H1 (cell line): ENCODE measurements at regions not wholly inside any gene's neighbourhood (a gene's known extent, or its start where the extent isn't known, plus 50 kb on each side); places are given as distances from the start of the nearest gene placed in this dataset.

Experiments
- CTCF ChIA-PET: fragments of 300-600 bp; sonication (Branson Sonifier 250); formaldehyde crosslinking; loops from one replicate; lab custom pipeline; 2021; ENCODE audit not compliant: partially characterized antibody; lab: Charles Lee
- POLR2A ChIA-PET: fragments of 300-600 bp; sonication (Branson Sonifier 250); formaldehyde crosslinking; loops from one replicate; lab custom pipeline; 2021; ENCODE audit warnings: inconsistent platforms; ENCODE audit not compliant: partially characterized antibody; lab: Charles Lee
- DNase-seq, 2 experiments: peaks; one replicate each; pipeline versions ENCODE4 v3.0.0 to v3.0.0-alpha.2; 2010 to 2022; ENCODE audit warnings: low spot score in 2 of 2, low read depth in 1 of 2, mixed read lengths in 1 of 2
- FAIRE-seq: peaks from 2 replicates; lab custom pipeline; 2011; peaks lifted over from hg19 to GRCh38; lab: Jason Lieb, UNC
- H2AFZ ChIP-seq: 2 replicates; pipeline ENCODE4 v1.8.1; 2012; ENCODE audit warnings: low read length, inconsistent platforms
- H2AK5ac ChIP-seq: 2 replicates; pipeline ENCODE4 v1.6.1; 2013; ENCODE audit warnings: low read depth, low read length
- H2BK120ac ChIP-seq: replicated peaks from 2 replicates; pipeline ENCODE3; 2013; ENCODE audit warnings: low read depth, low read length, inconsistent platforms
- H2BK12ac ChIP-seq: 2 replicates; pipeline ENCODE4 v1.6.1; 2013; ENCODE audit warnings: low read depth, low read length
- H2BK15ac ChIP-seq: 2 replicates; pipeline ENCODE4 v1.6.1; 2013; ENCODE audit warnings: low read length
- H2BK20ac ChIP-seq: 2 replicates; pipeline ENCODE4 v1.6.1; 2013; ENCODE audit warnings: low read length
- H2BK5ac ChIP-seq: 2 replicates; pipeline ENCODE4 v1.6.1; 2013; ENCODE audit warnings: low read depth, low read length
- H3K14ac ChIP-seq: 2 replicates; pipeline ENCODE4 v1.6.1; 2013; ENCODE audit warnings: inconsistent platforms; ENCODE audit not compliant: insufficient read length
- H3K18ac ChIP-seq: 2 replicates; pipeline ENCODE4 v1.6.1; 2013; ENCODE audit warnings: low read length; ENCODE audit errors: extremely low read depth
- H3K23ac ChIP-seq: 2 replicates; pipeline ENCODE4 v1.6.1; 2013; ENCODE audit warnings: inconsistent platforms; ENCODE audit not compliant: insufficient read length
- H3K23me2 ChIP-seq: 2 replicates; pipeline ENCODE4 v1.6.1; 2013; ENCODE audit warnings: low read depth, low read length
- H3K27ac ChIP-seq: 2 replicates; pipeline ENCODE4 v1.6.1; 2011; ENCODE audit warnings: low read depth, low read length, inconsistent platforms
- H3K27me3 ChIP-seq, 4 experiments: replicated peaks in 1 of 4; 1 replicate in 1 of 4; 2 replicates in 3 of 4; pipeline versions ENCODE4 v1.6.1 to v1.8.1; 2011 to 2013; ENCODE audit warnings: low read length in 3 of 4, mild to moderate bottlenecking in 3 of 4, inconsistent platforms in 2 of 4, mixed read lengths in 2 of 4, moderate library complexity in 1 of 4; ENCODE audit not compliant: control insufficient read depth in 3 of 4, insufficient read depth in 3 of 4; ENCODE audit errors: extremely low read depth in 1 of 4
- H3K36me3 ChIP-seq, 4 experiments: 2 replicates each; pipeline versions ENCODE4 v1.6.1 to v1.8.1; 2011 to 2013; ENCODE audit warnings: mild to moderate bottlenecking in 4 of 4, low read length in 3 of 4, moderate library complexity in 2 of 4, control low read depth in 1 of 4, inconsistent platforms in 1 of 4; ENCODE audit not compliant: insufficient read depth in 4 of 4, control insufficient read depth in 2 of 4
- H3K4ac ChIP-seq: replicated peaks from 2 replicates; pipeline ENCODE3; 2013; ENCODE audit warnings: low read length, low read depth, mixed read lengths, inconsistent platforms; ENCODE audit not compliant: insufficient read length
- H3K4me1 ChIP-seq, 4 experiments: replicated peaks in 1 of 4; 1 replicate in 1 of 4; 2 replicates in 3 of 4; pipeline versions ENCODE4 v1.6.1 to v1.8.1; 2011 to 2013; ENCODE audit warnings: low read length in 3 of 4, inconsistent platforms in 2 of 4, mixed read lengths in 1 of 4; ENCODE audit not compliant: insufficient read depth in 4 of 4, control insufficient read depth in 3 of 4
- H3K4me2 ChIP-seq, 2 experiments: 2 replicates each; pipeline versions ENCODE4 v1.6.1 to v1.8.1; 2011 to 2013; ENCODE audit warnings: low read depth in 2 of 2, low read length in 2 of 2, control low read depth in 1 of 2, inconsistent platforms in 1 of 2, mild to moderate bottlenecking in 1 of 2; ENCODE audit not compliant: insufficient read depth in 1 of 2
- H3K4me3 ChIP-seq, 4 experiments: fragments of 200-600, 300-600 bp in 1 of 4; sonication (generic), shearing (Covaris generic), sonication (Bioruptor Twin) in 1 of 4; 2 replicates each; pipeline versions ENCODE4 v1.5.1 to v1.8.1; 2011 to 2016; ENCODE audit warnings: low read length in 4 of 4, low read depth in 3 of 4, control low read depth in 2 of 4, inconsistent platforms in 2 of 4, mild to moderate bottlenecking in 2 of 4, mixed read lengths in 1 of 4, moderate library complexity in 1 of 4; ENCODE audit not compliant: insufficient read depth in 2 of 4; ENCODE audit errors: extremely low read depth in 1 of 4
- H3K56ac ChIP-seq: replicated peaks from 2 replicates; pipeline ENCODE3; 2013; ENCODE audit warnings: low read depth, mild to moderate bottlenecking, mixed read lengths, low read length, inconsistent platforms; ENCODE audit not compliant: insufficient read length
- H3K79me1 ChIP-seq: 2 replicates; pipeline ENCODE4 v1.6.1; 2013; ENCODE audit warnings: low read depth, low read length, control low read depth
- H3K79me2 ChIP-seq, 2 experiments: 2 replicates each; pipeline versions ENCODE4 v1.6.1 to v1.8.1; 2012 to 2013; ENCODE audit warnings: low read length in 2 of 2, mild to moderate bottlenecking in 2 of 2, inconsistent platforms in 1 of 2; ENCODE audit not compliant: insufficient read depth in 2 of 2, control insufficient read depth in 1 of 2
- H3K9ac ChIP-seq, 4 experiments: replicated peaks in 1 of 4; 1 replicate in 1 of 4; 2 replicates in 3 of 4; pipeline versions ENCODE4 v1.6.1 to v1.8.1; 2011 to 2013; ENCODE audit warnings: low read depth in 3 of 4, low read length in 3 of 4, control low read depth in 2 of 4, mild to moderate bottlenecking in 2 of 4, moderate library complexity in 2 of 4, inconsistent platforms in 1 of 4; ENCODE audit errors: extremely low read depth in 1 of 4
- H3K9me3 ChIP-seq, 2 experiments: 2 replicates each; pipeline versions ENCODE4 v1.6.1 to v1.8.1; 2012 to 2013; ENCODE audit warnings: mild to moderate bottlenecking in 2 of 2, moderate library complexity in 2 of 2, control low read depth in 1 of 2, inconsistent platforms in 1 of 2, low read depth in 1 of 2, low read length in 1 of 2, mixed read lengths in 1 of 2; ENCODE audit not compliant: insufficient read depth in 2 of 2
- H4K20me1 ChIP-seq, 2 experiments: replicated peaks in 1 of 2; 2 replicates each; pipeline versions ENCODE3 to v1.8.1; 2011 to 2013; ENCODE audit warnings: inconsistent platforms in 2 of 2, low read length in 2 of 2, mild to moderate bottlenecking in 1 of 2; ENCODE audit not compliant: insufficient read depth in 2 of 2, control insufficient read depth in 1 of 2
- H4K5ac ChIP-seq: 2 replicates; pipeline ENCODE4 v1.6.1; 2013; ENCODE audit warnings: low read length, low read depth, mixed read lengths, inconsistent platforms; ENCODE audit not compliant: insufficient read length
- H4K8ac ChIP-seq: 2 replicates; pipeline ENCODE4 v1.8.0; 2013; ENCODE audit warnings: mild to moderate bottlenecking, moderate library complexity, low read length, inconsistent platforms; ENCODE audit not compliant: insufficient read depth; ENCODE audit errors: extremely low read depth
- H4K91ac ChIP-seq: replicated peaks from 2 replicates; pipeline ENCODE3; 2013; ENCODE audit warnings: low read length, mixed read lengths, inconsistent platforms; ENCODE audit not compliant: insufficient read length
- BRCA1 ChIP-seq: IDR thresholded peaks from 2 replicates; pipeline ENCODE4 v1.6.1; 2012; ENCODE audit warnings: low read depth, low read length, improper control_type of control experiment
- CHD2 ChIP-seq: IDR thresholded peaks from 2 replicates; pipeline ENCODE4 v1.6.1; 2012; ENCODE audit warnings: low read length, improper control_type of control experiment
- E2F6 ChIP-seq: IDR thresholded peaks from 2 replicates; pipeline ENCODE4 v1.6.1; 2012; ENCODE audit warnings: inconsistent platforms
- EGR1 ChIP-seq: IDR thresholded peaks from 2 replicates; pipeline ENCODE4 v1.6.1; 2011; ENCODE audit warnings: low read depth, low read length, borderline replicate concordance
- KDM1A ChIP-seq: fragments of 200-600, 300-600 bp; sonication (generic); IDR thresholded peaks from 2 replicates; pipeline ENCODE4 v1.7.1; 2016; ENCODE audit warnings: mild to moderate bottlenecking, low read length, borderline replicate concordance
- KDM5A ChIP-seq: fragments of 200-600 bp; IDR thresholded peaks from 2 replicates; pipeline ENCODE4 v1.7.1; 2012; ENCODE audit warnings: mild to moderate bottlenecking, low read length, inconsistent platforms, mixed read lengths
- NRF1 ChIP-seq: IDR thresholded peaks from 2 replicates; pipeline ENCODE4 v1.6.1; 2011; ENCODE audit warnings: mild to moderate bottlenecking, low read depth, low read length, improper control_type of control experiment
- POLR2AphosphoS5 ChIP-seq: IDR thresholded peaks from 2 replicates; pipeline ENCODE4 v1.6.1; 2011; ENCODE audit warnings: low read depth, low read length
- POU5F1 ChIP-seq: IDR thresholded peaks from 2 replicates; pipeline ENCODE4 v1.6.1; 2011; ENCODE audit warnings: low read depth, mild to moderate bottlenecking, low read length, moderate library complexity
- RAD21 ChIP-seq, 2 experiments: IDR thresholded peaks in 1 of 2; conservative IDR thresholded peaks in 1 of 2; 2 replicates each; pipeline ENCODE4 v1.6.1; 2011; ENCODE audit warnings: low read depth in 2 of 2, low read length in 2 of 2, improper control_type of control experiment in 1 of 2, inconsistent platforms in 1 of 2, mild to moderate bottlenecking in 1 of 2, moderate library complexity in 1 of 2
- RNF2 ChIP-seq: fragments of 200-900, 300-1000 bp; sonication (generic); IDR thresholded peaks from 2 replicates; pipeline ENCODE4 v1.7.1; 2016; ENCODE audit warnings: borderline replicate concordance, low read depth, mild to moderate bottlenecking, antibody characterized with exemption, low read length; ENCODE audit not compliant: poor library complexity, severe bottlenecking; ENCODE audit errors: missing control alignments
- RXRA ChIP-seq: IDR thresholded peaks from 2 replicates; pipeline ENCODE4 v1.6.1; 2011; ENCODE audit warnings: low read depth, mild to moderate bottlenecking, low read length, moderate library complexity; ENCODE audit not compliant: insufficient read depth
- TBP ChIP-seq: IDR thresholded peaks from 2 replicates; pipeline ENCODE4 v1.6.1; 2011; ENCODE audit warnings: low read depth, low read length, improper control_type of control experiment
- TEAD4 ChIP-seq: IDR thresholded peaks from 2 replicates; pipeline ENCODE4 v1.6.1; 2012; ENCODE audit warnings: low read depth, low read length, inconsistent platforms, mixed read lengths
- ZNF274 ChIP-seq: IDR thresholded peaks from 2 replicates; pipeline ENCODE4 v1.7.0; 2012; ENCODE audit warnings: low read length, borderline replicate concordance; ENCODE audit errors: extremely low read depth
- WGBS, 2 experiments: shearing (Covaris generic) in 1 of 2; methylation state at CpG; one replicate each; pipeline versions ENCODE4 v1.1.6 to v1.1.7; 2013 to 2015; ENCODE audit warnings: low lambda C conversion rate in 2 of 2, mixed read lengths in 2 of 2, inconsistent platforms in 1 of 2, low coverage in 1 of 2, missing lambda C conversion rate in 1 of 2; ENCODE audit not compliant: insufficient replicate concordance in 2 of 2, insufficient coverage in 1 of 2, insufficient read length in 1 of 2; ENCODE audit errors: extremely low coverage in 1 of 2, missing lambda C conversion rate in 1 of 2; 5-methylcytosine and 5-hydroxymethylcytosine counted together

GRCh38 chr7:16212032-16212431 lies 209.3 kb downstream of the CRPPA start:
- H4K5ac ChIP-seq = no peak overlapping the region
- H3K9ac ChIP-seq = no peak overlapping the region
- H3K79me2 ChIP-seq = no peaks in the 10 kb centered on the region
- no peak overlapping the region for H3K14ac ChIP-seq
- H3K4me2 ChIP-seq = no peak overlapping the region
- H4K91ac ChIP-seq = no peak overlapping the region
- 95% methylated on average over 4 of the region's 4 CpGs; no CpG with 5 or more reads in 1 of the 2 experiments for WGBS, 2 experiments
- no peak overlapping the region for H3K23ac ChIP-seq
- ChIA-PET CTCF (interaction anchor here (0.9 kb wide), 1 partner anchor 10 kb away, joined by 3 read pairs; no protein-coding TSS in a partner anchor), POLR2A (no interaction called here)
- H2BK15ac ChIP-seq = no peak overlapping the region
- peaks cover 0 to 3% (median 0%) of the 10 kb centered on the region in 4 experiments; a peak in 1 of 7 replicates for H3K4me1 ChIP-seq
- no peak for FAIRE-seq
- no peak for DNase-seq
- no peak overlapping the region for H2BK5ac ChIP-seq
- H3K4ac ChIP-seq = no peak overlapping the region
- H2BK20ac ChIP-seq = no peak overlapping the region
- H3K18ac ChIP-seq = no peak overlapping the region
- no peak overlapping the region for H2BK12ac ChIP-seq
- H2AFZ ChIP-seq = no peak overlapping the region
- no peak overlapping the region for H3K56ac ChIP-seq
- H3K27me3 ChIP-seq = no peaks in the 10 kb centered on the region
- no peaks in the 10 kb centered on the region for H3K9me3 ChIP-seq
- no peaks in the 10 kb centered on the region for H3K36me3 ChIP-seq
- no peak overlapping the region for H2BK120ac ChIP-seq
- no peak overlapping the region for H4K8ac ChIP-seq
- no peaks in the 10 kb centered on the region for H4K20me1 ChIP-seq
- no peak overlapping the region for H3K4me3 ChIP-seq
- H3K27ac ChIP-seq = no peak overlapping the region
- no peaks in the 10 kb centered on the region for H3K23me2 ChIP-seq
- no peaks in the 10 kb centered on the region for H3K79me1 ChIP-seq
- no peak overlapping the region for H2AK5ac ChIP-seq
- no peak for TF ChIP-seq KDM5A
- TF ChIP-seq NRF1 = no peak
- TF ChIP-seq BRCA1 = no peak
- TF ChIP-seq POLR2AphosphoS5 = no peak
- TF ChIP-seq RNF2 = no peak
- no peak for TF ChIP-seq TEAD4
- TF ChIP-seq CHD2 = no peak
- TF ChIP-seq KDM1A = no peak
- TF ChIP-seq RXRA = no peak
- TF ChIP-seq E2F6 = no peak
- TF ChIP-seq POU5F1 = no peak
- TF ChIP-seq RAD21 (IDR thresholded peaks at IDR 0.05 in 1 of 2, conservative IDR thresholded peaks at IDR 0.05 in 1 of 2; ENCODE audit: low read depth in 2 of 2, low read length in 2 of 2) = no peak
- no peak for TF ChIP-seq ZNF274
- TF ChIP-seq EGR1 = no peak
- no peak for TF ChIP-seq TBP
